ENCODE measurements at regions not wholly inside any gene's neighbourhood (a gene's known extent, or its start where the extent isn't known, plus 50 kb on each side); places are given as distances from the start of the nearest gene placed in this dataset.

GRCh38 chr11:19557185-19557584, 155.5 kb upstream of the NAV2 start:
- TF ChIP-seq CTCF (IDR thresholded peaks at IDR 0.05; ENCODE audit: extremely low read depth, insufficient read depth, missing control alignments), result no peak
- no peak for DNase-seq (ENCODE audit: low spot score)
- in situ Hi-C loops (cut with MboI; ENCODE audit: low pct_unique_long_range_greater_than_20kb, low sequenced_read_pairs, unreplicated experiment), result loop anchor here (25.0 kb wide), 1 partner anchor 495 kb away; the partner anchor contains the start of gene MRGPRX2

- no peak for DNase-seq (ENCODE audit: low spot score)
- in situ Hi-C loops (cut with MboI; ENCODE audit: low pct_unique_long_range_greater_than_20kb, low sequenced_read_pairs, unreplicated experiment), result loop anchor here (25.0 kb wide), 1 partner anchor 493 kb away; the partner anchor contains the start of gene MRGPRX2
- TF ChIP-seq CTCF (IDR thresholded peaks at IDR 0.05; ENCODE audit: extremely low read depth, insufficient read depth, missing control alignments), result no peak
These were observed 157.4 kb upstream of the NAV2 start for GRCh38 chr11:19555266-19555665.

GRCh38 chr11:19553683-19554333, 158.8 kb upstream of the NAV2 start:
- in situ Hi-C loops (cut with MboI; ENCODE audit: low pct_unique_long_range_greater_than_20kb, low sequenced_read_pairs, unreplicated experiment), result loop anchor here (25.0 kb wide), 1 partner anchor 492 kb away; the partner anchor contains the start of gene MRGPRX2

DNA sequence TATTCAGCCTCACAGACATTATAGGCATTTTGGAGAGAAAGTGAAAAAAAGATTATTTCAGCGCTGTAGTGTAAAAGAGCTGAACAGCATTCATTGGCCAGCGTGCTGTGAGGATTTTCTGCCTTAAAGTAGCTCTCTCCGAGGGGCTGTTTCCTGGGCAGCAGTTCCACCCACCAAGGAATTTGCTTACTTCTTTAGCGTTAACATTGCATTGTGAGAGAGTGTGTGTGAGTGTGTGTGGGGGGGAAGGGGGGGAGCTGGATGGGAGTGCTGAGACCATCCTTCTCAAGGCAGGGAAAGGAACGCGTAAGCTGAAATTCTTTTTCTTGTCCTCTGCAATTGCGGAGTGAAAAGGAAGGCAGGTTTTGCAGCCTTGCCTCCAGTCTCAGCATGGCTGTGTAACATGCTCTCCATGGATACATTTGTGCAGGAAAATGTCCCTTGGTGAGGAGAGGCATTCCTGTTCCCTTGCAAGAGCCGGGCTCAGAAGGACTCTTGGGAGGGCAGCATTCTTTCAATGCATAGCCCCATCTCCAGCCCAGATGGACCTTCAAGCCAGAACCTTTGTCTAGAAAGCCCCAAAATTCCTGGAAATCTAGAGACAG, 159.9 kb upstream of the NAV2 start:
- in situ Hi-C loops (cut with MboI; ENCODE audit: low pct_unique_long_range_greater_than_20kb, low sequenced_read_pairs, unreplicated experiment), result loop anchor here (25.0 kb wide), 1 partner anchor 490 kb away; the partner anchor contains the start of gene MRGPRX2
- no peak for DNase-seq (ENCODE audit: low spot score)
- no peak for TF ChIP-seq CTCF (IDR thresholded peaks at IDR 0.05; ENCODE audit: extremely low read depth, insufficient read depth, missing control alignments)

More at GRCh38 chr11:19553683-19554333, 158.8 kb upstream of the NAV2 start:
- peak; percentile 66 for DNase-seq (ENCODE audit: low spot score)
- TF ChIP-seq CTCF (IDR thresholded peaks at IDR 0.05; ENCODE audit: extremely low read depth, insufficient read depth, missing control alignments), result peak; percentile 81

- DNase-seq (ENCODE audit: low spot score), result no peak
- TF ChIP-seq CTCF (IDR thresholded peaks at IDR 0.05; ENCODE audit: extremely low read depth, insufficient read depth, missing control alignments), result no peak
- in situ Hi-C loops (cut with MboI; ENCODE audit: low pct_unique_long_range_greater_than_20kb, low sequenced_read_pairs, unreplicated experiment), result loop anchor here (25.0 kb wide), 1 partner anchor 490 kb away; the partner anchor contains the start of gene MRGPRX2
These were observed 160.5 kb upstream of the NAV2 start for GRCh38 chr11:19552161-19552560.

GRCh38 chr11:19551457-19551856, 161.2 kb upstream of the NAV2 start:
- peak; percentile 22 for DNase-seq (ENCODE audit: low spot score)
- TF ChIP-seq CTCF (IDR thresholded peaks at IDR 0.05; ENCODE audit: extremely low read depth, insufficient read depth, missing control alignments), result no peak
- in situ Hi-C loops (cut with MboI; ENCODE audit: low pct_unique_long_range_greater_than_20kb, low sequenced_read_pairs, unreplicated experiment), result loop anchor here (25.0 kb wide), 1 partner anchor 489 kb away; the partner anchor contains the start of gene MRGPRX2
